ENCODE measurements at regions not wholly inside any gene's neighbourhood (a gene's known extent, or its start where the extent isn't known, plus 50 kb on each side); places are given as distances from the start of the nearest gene placed in this dataset.

DNA sequence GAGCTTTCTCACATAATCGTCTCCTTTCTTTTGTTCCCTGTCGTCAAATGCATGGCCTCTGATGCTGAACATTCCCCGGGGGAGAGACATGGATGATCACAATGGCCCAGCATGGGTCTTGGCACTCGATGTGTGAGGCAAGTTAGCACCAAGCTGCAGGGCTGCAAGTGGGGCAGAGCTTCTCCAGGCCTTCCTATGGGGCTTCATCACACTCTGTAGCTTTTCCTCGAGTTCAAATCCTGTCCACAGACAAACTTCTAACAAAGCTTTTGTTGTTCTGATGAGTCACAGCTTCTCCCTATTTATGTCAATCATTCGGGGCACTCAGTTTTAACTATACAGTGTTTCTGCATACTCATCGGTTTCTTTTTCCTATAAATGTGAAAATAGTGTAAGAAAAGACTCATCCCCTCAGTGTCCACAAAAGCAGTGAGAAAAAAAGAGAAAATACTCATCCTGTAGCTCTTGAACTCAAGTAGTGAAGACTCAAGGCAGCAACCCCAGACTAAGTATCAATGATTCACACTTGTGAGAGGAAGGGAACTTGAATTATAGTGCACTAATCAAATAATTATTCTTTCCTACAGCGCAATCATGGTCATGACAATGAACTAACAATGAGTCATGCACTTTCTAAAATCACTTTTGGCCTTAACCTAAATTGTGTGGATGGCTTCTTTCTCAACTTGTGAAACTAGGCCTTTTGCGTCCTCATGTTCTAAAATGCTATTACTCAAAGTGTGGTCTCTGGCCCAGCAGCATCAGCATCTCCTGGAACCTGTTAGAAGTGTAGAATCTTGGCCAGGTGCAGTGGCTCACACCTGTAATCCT lies 68.4 kb upstream of the NOX3 start:
- DNase-seq (ENCODE audit: low read depth) = no peak

DNA sequence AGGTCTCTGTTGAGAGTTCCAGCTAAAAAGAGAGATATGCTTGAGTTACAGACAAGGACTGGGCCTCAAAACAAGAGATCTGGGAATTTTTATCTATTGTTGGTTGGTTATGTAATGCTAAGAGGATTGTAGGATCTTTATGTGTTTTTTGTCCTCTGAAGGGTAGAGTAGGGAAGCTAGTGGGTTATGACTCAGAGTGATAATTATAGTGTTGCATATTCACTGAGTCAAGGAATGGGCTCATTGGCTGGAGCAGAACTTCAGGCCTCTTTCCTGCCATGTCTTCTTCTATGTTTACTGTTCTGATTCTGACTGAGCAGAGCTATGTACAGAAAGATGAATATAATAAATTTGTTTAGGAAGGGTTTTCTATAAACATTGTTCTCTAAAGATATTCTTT lies 66.1 kb upstream of the NOX3 start:
- no peak for DNase-seq (ENCODE audit: low read depth)

- no peak for DNase-seq (ENCODE audit: low read depth)
Measured at GRCh38 chr6:155520078-155520477, 64.4 kb upstream of the NOX3 start.

- no peak for DNase-seq (ENCODE audit: low read depth)
Measured at GRCh38 chr6:155519176-155519738, 63.6 kb upstream of the NOX3 start.

GRCh38 chr6:155517294-155517693 lies 61.7 kb upstream of the NOX3 start:
- DNase-seq (ENCODE audit: low read depth) = no peak

- no peak for DNase-seq (ENCODE audit: low read depth)
Measured at GRCh38 chr6:155510879-155511278, 55.2 kb upstream of the NOX3 start.

GRCh38 chr6:155509743-155510475 lies 54.3 kb upstream of the NOX3 start:
- DNase-seq (ENCODE audit: low read depth) = no peak

- DNase-seq (ENCODE audit: low read depth) = no peak
Measured at GRCh38 chr6:155505608-155505989, 50.0 kb upstream of the NOX3 start.

Measured in fibroblast of the conjunctiva (primary cell).